ENCODE measurements at regions not wholly inside any gene's neighbourhood (a gene's known extent, or its start where the extent isn't known, plus 50 kb on each side); places are given as distances from the start of the nearest gene placed in this dataset.
A peak's percentile ranks its signal among the peaks of the same experiment; 100 is the strongest.

- no peak for DNase-seq (ENCODE audit: low read depth in 2 of 3, low spot score in 1 of 3)
Measured at GRCh38 chr3:41031401-41031800, 167.9 kb upstream of the CTNNB1 start.

GRCh38 chr3:41033956-41034519 is 165.3 kb upstream of the CTNNB1 start:
- DNase-seq (ENCODE audit: low read depth in 2 of 3, low spot score in 1 of 3): no peak

- DNase-seq (ENCODE audit: low read depth in 2 of 3, low spot score in 1 of 3): no peak
Measured at GRCh38 chr3:41035456-41036022, 163.8 kb upstream of the CTNNB1 start.

GRCh38 chr3:41037651-41038334 is 161.5 kb upstream of the CTNNB1 start:
- no peak for DNase-seq (ENCODE audit: low read depth in 2 of 3, low spot score in 1 of 3)

GRCh38 chr3:41040256-41040655 is 159.0 kb upstream of the CTNNB1 start:
- no peak for DNase-seq (ENCODE audit: low read depth in 2 of 3, low spot score in 1 of 3)

- no peak for DNase-seq (ENCODE audit: low read depth in 2 of 3, low spot score in 1 of 3)
Measured at GRCh38 chr3:41041462-41041861, 157.8 kb upstream of the CTNNB1 start.

GRCh38 chr3:41041899-41042298 is 157.4 kb upstream of the CTNNB1 start:
- DNase-seq (ENCODE audit: low read depth in 2 of 3, low spot score in 1 of 3): no peak

GRCh38 chr3:41044523-41044922 is 154.8 kb upstream of the CTNNB1 start:
- no peak for DNase-seq (ENCODE audit: low read depth in 2 of 3, low spot score in 1 of 3)

GRCh38 chr3:41045491-41045890 is 153.8 kb upstream of the CTNNB1 start:
- DNase-seq (ENCODE audit: low read depth in 2 of 3, low spot score in 1 of 3): no peak

- DNase-seq (ENCODE audit: low read depth in 2 of 3, low spot score in 1 of 3): no peak
Measured at GRCh38 chr3:41050144-41050543, 149.2 kb upstream of the CTNNB1 start.

- peak; percentile 7 to 22 (median 14) for DNase-seq (ENCODE audit: low read depth in 2 of 3, low spot score in 1 of 3)
Measured at GRCh38 chr3:41053220-41053619, 146.1 kb upstream of the CTNNB1 start.

- DNase-seq (ENCODE audit: low read depth in 2 of 3, low spot score in 1 of 3): no peak
Measured at GRCh38 chr3:41060106-41060505, 139.2 kb upstream of the CTNNB1 start.

- no peak for DNase-seq (ENCODE audit: low read depth in 2 of 3, low spot score in 1 of 3)
Measured at GRCh38 chr3:41064070-41064469, 135.2 kb upstream of the CTNNB1 start.

- no peak for DNase-seq (ENCODE audit: low read depth in 2 of 3, low spot score in 1 of 3)
Measured at GRCh38 chr3:41064526-41064925, 134.8 kb upstream of the CTNNB1 start.

- DNase-seq (ENCODE audit: low read depth in 2 of 3, low spot score in 1 of 3): no peak
Measured at GRCh38 chr3:41065340-41065739, 134.0 kb upstream of the CTNNB1 start.

- no peak for DNase-seq (ENCODE audit: low read depth in 2 of 3, low spot score in 1 of 3)
Measured at GRCh38 chr3:41073190-41073589, 126.1 kb upstream of the CTNNB1 start.

GRCh38 chr3:41075975-41076374 is 123.3 kb upstream of the CTNNB1 start:
- DNase-seq (ENCODE audit: low read depth in 2 of 3, low spot score in 1 of 3): no peak

GRCh38 chr3:41076399-41076798 is 122.9 kb upstream of the CTNNB1 start:
- DNase-seq (ENCODE audit: low read depth in 2 of 3, low spot score in 1 of 3): no peak

- no peak for DNase-seq (ENCODE audit: low read depth in 2 of 3, low spot score in 1 of 3)
Measured at GRCh38 chr3:41080141-41080540, 119.2 kb upstream of the CTNNB1 start.

GRCh38 chr3:41088882-41089281 is 110.4 kb upstream of the CTNNB1 start:
- DNase-seq (ENCODE audit: low read depth in 2 of 3, low spot score in 1 of 3): no peak

- no peak for DNase-seq (ENCODE audit: low read depth in 2 of 3, low spot score in 1 of 3)
Measured at GRCh38 chr3:41089566-41089965, 109.7 kb upstream of the CTNNB1 start.

GRCh38 chr3:41092844-41093243 is 106.5 kb upstream of the CTNNB1 start:
- DNase-seq (ENCODE audit: low read depth in 2 of 3, low spot score in 1 of 3): no peak

- DNase-seq (ENCODE audit: low read depth in 2 of 3, low spot score in 1 of 3): no peak
Measured at GRCh38 chr3:41093476-41093875, 105.8 kb upstream of the CTNNB1 start.

All from stimulated activated CD4-positive, alpha-beta T cell treated with anti-CD3 and anti-CD28 coated beads, Interleukin-12 subunit alpha, Interleukin-12 subunit beta, amount 100 ng/mL, for 48 hours (primary cell).